GM18517 (cell line): ENCODE measurements at regions not wholly inside any gene's neighbourhood (a gene's known extent, or its start where the extent isn't known, plus 50 kb on each side); places are given as distances from the start of the nearest gene placed in this dataset.

Experiments used
- ATAC-seq: cut with Tn5 transposase; IDR thresholded peaks from one replicate; pipeline ENCODE4 v1.9.1; 2021; ENCODE audit warnings: mild to moderate bottlenecking, moderate library complexity; ENCODE audit not compliant: unreplicated experiment

- no peak for ATAC-seq
These were observed 430.4 kb upstream of the CDH5 start for GRCh38 chr16:65936096-65936495.

DNA sequence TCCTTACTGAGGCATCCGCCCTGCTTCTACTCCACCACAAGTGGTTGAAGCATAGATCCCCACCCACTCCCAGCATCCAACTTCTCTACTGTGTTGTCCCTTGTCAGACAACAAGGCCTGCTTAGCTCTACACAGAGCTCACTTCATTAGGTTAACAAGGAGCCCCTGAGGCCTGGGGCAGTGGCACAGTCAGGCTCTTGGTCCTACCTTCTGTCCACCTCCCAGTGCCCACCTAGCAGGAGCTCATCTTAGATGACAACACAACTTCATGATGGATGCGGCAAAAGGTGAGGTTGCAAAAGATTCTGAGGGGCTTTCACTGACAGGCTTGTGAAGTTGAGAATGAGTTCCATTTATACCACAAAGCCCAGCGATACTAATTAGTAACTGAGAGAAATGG lies 432.0 kb upstream of the CDH5 start:
- ATAC-seq: no peak

- ATAC-seq: no peak
These were observed 432.8 kb upstream of the CDH5 start for GRCh38 chr16:65933703-65934102.

GRCh38 chr16:65932350-65933072 lies 434.0 kb upstream of the CDH5 start:
- no peak for ATAC-seq

DNA sequence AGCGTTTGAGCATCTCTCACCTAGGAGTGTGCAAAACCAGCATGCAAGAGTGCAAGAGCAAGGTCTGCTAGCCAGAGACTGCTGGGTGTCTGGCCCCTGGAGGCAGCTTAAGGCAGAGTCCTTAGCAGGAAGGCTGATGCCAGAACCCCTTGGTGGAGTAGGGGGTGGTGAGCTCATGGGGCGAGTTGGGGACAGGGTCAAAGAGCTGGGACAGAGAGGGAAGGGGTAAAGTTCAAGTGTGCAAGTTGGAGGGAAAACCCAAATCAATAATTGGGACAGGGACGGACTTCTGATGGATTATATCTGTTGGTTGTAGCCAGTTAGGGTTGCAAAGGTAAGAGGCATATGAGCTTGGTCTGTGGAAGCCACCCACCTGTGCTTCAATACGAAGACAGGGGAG lies 443.6 kb upstream of the CDH5 start:
- ATAC-seq: no peak

- no peak for ATAC-seq
These were observed 446.5 kb upstream of the CDH5 start for GRCh38 chr16:65919986-65920376.

GRCh38 chr16:65919145-65919985 lies 447.1 kb upstream of the CDH5 start:
- no peak for ATAC-seq

GRCh38 chr16:65917466-65917865 lies 449.0 kb upstream of the CDH5 start:
- ATAC-seq: no peak

DNA sequence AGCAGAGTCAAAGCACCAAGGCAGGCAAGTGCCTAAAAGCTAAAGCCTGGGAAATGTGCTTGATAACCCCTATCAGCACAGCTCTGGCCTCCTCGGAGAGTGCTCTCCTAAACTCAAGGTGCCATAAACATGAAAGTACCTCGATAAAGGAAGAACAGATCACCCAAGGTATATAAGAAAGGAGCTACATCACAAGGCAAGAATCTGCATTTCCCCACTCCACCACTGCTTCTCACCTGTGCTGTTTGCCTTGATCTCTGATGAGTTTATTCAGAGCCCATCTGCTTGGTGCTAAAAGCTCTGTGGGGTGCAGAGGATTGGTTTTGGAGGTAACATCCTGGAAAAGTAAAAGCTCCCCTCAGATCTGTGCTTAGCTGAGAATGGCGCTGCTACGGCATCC lies 449.5 kb upstream of the CDH5 start:
- no peak for ATAC-seq

DNA sequence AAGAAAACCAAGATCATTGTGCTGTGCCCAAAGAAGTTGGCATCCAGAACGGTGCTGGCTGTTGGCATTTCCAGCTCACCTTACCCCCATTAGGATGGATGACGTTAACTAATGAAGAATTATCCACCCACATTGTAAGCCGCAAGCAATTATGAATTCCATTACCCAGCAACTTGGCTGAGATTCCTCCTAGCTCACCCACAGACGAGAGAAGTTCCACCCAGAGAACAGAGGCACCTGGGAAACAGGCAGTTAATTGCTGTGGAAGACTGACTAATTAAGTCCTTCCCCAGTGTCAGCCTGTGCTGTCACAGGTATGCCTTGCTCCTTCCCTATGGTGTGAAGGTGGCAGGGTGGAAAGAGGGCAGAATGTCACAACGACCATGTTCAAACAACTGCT lies 456.2 kb upstream of the CDH5 start:
- ATAC-seq: no peak

- ATAC-seq: no peak
These were observed 457.0 kb upstream of the CDH5 start for GRCh38 chr16:65909310-65910050.

DNA sequence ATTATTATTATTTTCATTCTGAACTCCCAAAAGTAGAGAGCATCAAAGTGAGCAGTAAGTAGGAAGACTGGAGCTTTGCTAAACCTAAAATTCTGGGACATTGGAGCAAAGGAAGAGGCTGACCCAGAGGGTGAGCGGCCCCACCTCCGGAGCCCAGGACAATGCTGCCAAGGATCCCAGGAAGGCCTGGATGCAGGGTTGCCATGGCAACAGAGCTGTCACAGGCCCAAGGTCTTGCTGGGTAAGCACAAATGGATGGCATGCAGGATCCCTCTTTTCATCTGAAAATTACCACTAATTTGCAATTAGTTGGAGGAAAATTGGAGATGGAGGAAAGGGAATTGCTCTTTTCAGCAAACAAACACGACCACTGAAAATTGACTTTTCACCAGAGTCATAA lies 457.9 kb upstream of the CDH5 start:
- ATAC-seq: no peak

DNA sequence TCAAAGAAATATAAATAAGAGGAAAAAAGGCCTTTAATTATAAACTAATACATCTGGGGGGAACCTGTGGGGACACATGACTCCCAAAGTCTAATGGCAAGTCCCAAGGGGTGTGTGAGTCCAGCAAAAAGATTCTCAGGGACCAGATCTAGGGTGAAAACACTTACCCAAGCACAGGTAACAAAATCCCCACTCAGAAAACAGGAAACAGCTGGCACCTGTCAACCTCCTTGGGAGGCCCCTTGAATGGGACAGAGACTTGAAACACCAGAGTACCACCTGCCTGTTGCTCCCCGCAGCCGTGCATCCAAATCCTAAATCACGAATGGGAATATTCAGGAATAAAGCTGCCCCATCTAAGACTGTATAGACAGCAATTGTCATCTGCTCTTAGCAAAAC lies 461.2 kb upstream of the CDH5 start:
- ATAC-seq: no peak

- no peak for ATAC-seq
These were observed 469.9 kb upstream of the CDH5 start for GRCh38 chr16:65896448-65897153.

DNA sequence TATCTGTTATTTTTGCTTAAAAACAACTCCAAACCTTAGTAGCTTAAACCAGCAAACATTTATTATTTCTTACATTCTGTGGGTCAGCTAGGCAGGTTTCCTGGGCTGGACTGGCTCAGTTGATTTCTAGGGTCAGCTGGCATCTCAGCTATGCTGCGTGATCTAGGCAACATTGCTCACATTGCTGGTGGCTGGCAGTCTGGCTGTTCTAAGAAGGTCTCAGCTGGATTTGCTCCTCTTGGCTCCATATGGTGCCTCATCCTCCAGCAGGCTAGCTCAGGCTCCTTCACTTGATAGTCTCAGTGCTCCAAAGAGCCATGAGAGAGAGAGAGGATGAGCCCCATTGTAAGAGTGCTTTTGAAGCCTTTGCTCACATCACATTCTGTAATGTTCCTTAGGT lies 470.6 kb upstream of the CDH5 start:
- no peak for ATAC-seq

DNA sequence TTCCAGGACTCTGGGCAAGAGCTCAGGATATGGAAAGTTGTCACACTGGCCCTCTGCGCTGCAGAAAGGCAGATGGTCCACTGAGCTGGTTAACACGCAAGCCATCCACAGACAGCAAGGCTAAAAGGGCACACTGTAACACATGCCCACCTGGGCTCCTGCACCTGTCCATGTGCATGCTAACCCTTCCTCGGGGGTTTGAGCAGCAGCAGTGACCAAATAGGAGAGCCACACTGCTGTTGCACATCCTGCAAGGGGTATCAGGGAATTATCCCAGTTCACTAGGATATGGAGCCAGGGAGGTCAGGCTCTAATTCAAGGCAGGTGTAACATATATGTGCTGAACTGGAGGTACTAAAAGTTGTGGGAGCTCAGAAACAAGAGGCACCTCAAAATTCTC lies 471.0 kb upstream of the CDH5 start:
- no peak for ATAC-seq

DNA sequence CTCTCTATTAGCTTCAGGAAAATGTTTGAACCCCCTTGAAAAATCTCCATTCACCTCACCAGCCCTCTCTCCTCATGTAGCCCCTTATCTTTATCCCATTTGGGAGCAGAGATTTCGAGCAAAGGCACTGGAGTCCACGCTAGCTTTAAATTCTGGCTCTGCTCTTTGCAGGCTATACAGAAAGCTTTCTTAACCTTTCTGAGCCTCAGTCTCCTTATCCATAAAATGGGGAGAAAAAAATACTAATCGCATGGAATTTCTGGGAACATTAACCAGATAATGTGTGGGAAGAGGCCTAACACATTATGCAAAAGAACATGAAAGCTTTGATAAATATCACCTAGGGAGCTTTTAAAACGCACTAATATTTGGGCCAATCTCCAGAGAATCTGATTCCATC lies 476.3 kb upstream of the CDH5 start:
- ATAC-seq: no peak

DNA sequence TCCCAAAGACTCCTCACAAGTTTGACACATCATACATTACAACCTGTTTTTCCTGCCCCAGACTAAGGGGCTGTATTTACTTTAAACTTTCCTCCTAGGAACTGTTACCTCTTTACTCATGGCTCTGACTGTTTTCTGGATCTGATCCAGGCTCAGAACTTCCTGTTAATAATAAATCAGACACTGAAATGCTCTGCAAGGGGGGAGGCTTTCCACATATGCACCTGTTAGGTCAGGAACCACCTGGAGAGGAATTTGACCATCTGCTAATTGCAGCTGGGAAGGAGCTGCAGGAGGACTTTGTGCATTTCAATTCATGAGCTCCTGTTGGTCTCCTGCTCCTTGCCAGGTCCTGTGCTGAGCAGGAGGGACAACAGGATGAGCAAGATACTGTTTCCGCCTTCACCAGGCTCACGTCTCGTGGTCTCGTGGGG lies 476.9 kb upstream of the CDH5 start:
- ATAC-seq: no peak

DNA sequence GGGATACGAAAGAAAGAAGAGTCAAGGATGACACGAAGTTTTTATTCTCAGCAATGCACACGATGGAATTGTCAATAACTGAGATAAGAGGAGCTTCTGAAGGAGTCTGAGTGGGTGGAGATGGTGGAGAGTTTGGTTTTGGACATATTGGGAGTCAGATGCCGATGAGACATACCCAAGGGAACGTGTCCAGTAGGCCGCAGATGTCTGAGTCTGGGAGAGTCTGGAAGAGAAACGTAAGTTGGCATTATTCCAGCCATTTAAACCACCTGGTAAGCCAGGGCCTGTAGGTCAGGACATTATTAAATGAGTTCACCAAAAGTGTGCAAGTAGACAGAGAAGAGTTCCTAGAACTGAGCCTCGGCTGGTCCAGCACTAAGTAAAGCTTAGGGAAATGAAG lies 478.3 kb upstream of the CDH5 start:
- ATAC-seq: no peak

GRCh38 chr16:65884018-65884417 lies 482.5 kb upstream of the CDH5 start:
- no peak for ATAC-seq

DNA sequence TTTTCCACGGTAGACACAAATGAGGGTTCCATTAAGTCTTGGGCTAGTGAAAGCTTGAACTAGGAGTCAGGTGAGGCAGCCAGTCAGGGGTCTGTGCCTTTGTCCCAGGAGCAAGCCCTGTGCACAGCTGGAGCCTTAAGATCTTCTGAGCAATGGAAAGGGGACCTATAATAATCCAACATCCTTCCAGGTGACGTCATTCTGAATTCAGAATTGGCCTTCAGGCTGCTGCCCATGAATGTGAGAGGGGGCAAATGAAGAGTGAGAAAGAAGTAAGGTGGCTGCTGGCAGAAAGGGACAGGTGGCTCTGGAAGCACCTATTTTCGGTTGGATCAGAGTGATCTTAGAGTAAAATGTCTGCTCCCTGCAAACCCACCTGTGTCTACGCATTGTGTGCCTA lies 488.1 kb upstream of the CDH5 start:
- ATAC-seq: no peak
